ENCODE measurements at regions not wholly inside any gene's neighbourhood (a gene's known extent, or its start where the extent isn't known, plus 50 kb on each side); places are given as distances from the start of the nearest gene placed in this dataset.

DNA sequence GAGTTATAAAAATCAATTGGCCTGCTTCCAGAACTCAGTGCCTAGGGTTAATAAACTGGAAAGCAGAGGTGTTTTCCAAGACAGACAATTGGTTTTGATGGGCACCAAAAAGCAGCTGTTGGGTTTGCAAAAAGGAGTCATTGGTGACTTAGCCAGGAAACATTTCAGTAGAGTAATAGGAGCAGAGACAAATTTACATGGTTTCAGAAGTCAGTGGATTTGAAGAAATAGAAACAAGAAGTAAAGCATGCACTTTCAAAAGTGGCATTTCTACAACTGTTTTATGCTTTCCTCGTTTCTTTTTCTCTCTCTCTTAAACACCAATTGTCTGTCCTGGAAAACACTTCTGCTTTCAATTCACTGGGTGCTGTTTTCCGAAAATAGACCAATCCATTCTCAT lies 87.8 kb downstream of the GLUL start:
- TF ChIP-seq, protein P1, sequence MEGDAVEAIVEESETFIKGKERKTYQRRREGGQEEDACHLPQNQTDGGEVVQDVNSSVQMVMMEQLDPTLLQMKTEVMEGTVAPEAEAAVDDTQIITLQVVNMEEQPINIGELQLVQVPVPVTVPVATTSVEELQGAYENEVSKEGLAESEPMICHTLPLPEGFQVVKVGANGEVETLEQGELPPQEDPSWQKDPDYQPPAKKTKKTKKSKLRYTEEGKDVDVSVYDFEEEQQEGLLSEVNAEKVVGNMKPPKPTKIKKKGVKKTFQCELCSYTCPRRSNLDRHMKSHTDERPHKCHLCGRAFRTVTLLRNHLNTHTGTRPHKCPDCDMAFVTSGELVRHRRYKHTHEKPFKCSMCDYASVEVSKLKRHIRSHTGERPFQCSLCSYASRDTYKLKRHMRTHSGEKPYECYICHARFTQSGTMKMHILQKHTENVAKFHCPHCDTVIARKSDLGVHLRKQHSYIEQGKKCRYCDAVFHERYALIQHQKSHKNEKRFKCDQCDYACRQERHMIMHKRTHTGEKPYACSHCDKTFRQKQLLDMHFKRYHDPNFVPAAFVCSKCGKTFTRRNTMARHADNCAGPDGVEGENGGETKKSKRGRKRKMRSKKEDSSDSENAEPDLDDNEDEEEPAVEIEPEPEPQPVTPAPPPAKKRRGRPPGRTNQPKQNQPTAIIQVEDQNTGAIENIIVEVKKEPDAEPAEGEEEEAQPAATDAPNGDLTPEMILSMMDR (IDR thresholded peaks at IDR 0.05) = no peak
- TF ChIP-seq POLR2A (IDR thresholded peaks at IDR 0.05) (no peak), POLR2AphosphoS5 (IDR thresholded peaks at IDR 0.05) (no peak)
